Neural progenitor cell (in vitro differentiated cells): ENCODE measurements at regions not wholly inside any gene's neighbourhood (a gene's known extent, or its start where the extent isn't known, plus 50 kb on each side); places are given as distances from the start of the nearest gene placed in this dataset.
A peak's percentile ranks its signal among the peaks of the same experiment; 100 is the strongest.
"Not testable (repeated sequence)": the region's sequence is repeated elsewhere in the genome, so short reads cannot be mapped to it uniquely, and the experiment has no call there.

Experiments used
- DNase-seq: peaks from one replicate; pipeline ENCODE4 v3.0.0-alpha.2; 2016; ENCODE audit warnings: low spot score
- H2AFZ ChIP-seq: fragments of 200-600 bp; sonication (generic); replicated peaks from 2 replicates; pipeline ENCODE4 v1.6.1; 2016; ENCODE audit warnings: antibody characterized with exemption
- H3F3A ChIP-seq: fragments of 200-600 bp; sonication (generic); 2 replicates; pipeline ENCODE4 v1.6.1; 2016; ENCODE audit warnings: antibody characterized with exemption, low read depth
- H3K27ac ChIP-seq: fragments of 200-600 bp; sonication (generic); 2 replicates; pipeline ENCODE4 v1.5.1; 2016; ENCODE audit warnings: mild to moderate bottlenecking
- H3K27me3 ChIP-seq: fragments of 200-600 bp; sonication (generic); 2 replicates; pipeline ENCODE4 v1.6.1; 2016; ENCODE audit warnings: mild to moderate bottlenecking, moderate library complexity
- H3K36me3 ChIP-seq: fragments of 200-600 bp; sonication (generic); 2 replicates; pipeline ENCODE4 v1.5.1; 2016
- H3K4me1 ChIP-seq: fragments of 200-600 bp; sonication (generic); 2 replicates; pipeline ENCODE4 v1.6.1; 2016; ENCODE audit warnings: mixed run types
- H3K4me2 ChIP-seq: fragments of 200-600 bp; sonication (generic); 2 replicates; pipeline ENCODE4 v1.6.1; 2016
- H3K4me3 ChIP-seq: fragments of 200-600 bp; sonication (generic); 2 replicates; pipeline ENCODE4 v1.5.1; 2016
- H3K79me2 ChIP-seq: fragments of 200-600 bp; sonication (generic); 2 replicates; pipeline ENCODE4 v1.6.1; 2016; ENCODE audit warnings: low read depth
- H3K9ac ChIP-seq: fragments of 200-600 bp; sonication (generic); 2 replicates; pipeline ENCODE4 v1.6.1; 2016
- H3K9me3 ChIP-seq: fragments of 200-600 bp; sonication (generic); 2 replicates; pipeline ENCODE4 v1.5.1; 2016; ENCODE audit warnings: low read depth
- H4K20me1 ChIP-seq: fragments of 200-600 bp; sonication (generic); 2 replicates; pipeline ENCODE4 v1.6.1; 2016; ENCODE audit warnings: low read depth
- H3K27ac Mint-ChIP-seq: 3 replicates; pipeline ENCODE4 v1.8.0; 2021; ENCODE audit warnings: mixed read lengths
- H3K27me3 Mint-ChIP-seq: 2 replicates; pipeline ENCODE4 v1.8.0; 2022; ENCODE audit warnings: low read depth, mild to moderate bottlenecking, inconsistent platforms, moderate library complexity, mixed read lengths; ENCODE audit not compliant: insufficient read depth
- H3K36me3 Mint-ChIP-seq: 3 replicates; pipeline ENCODE4 v1.8.0; 2021; ENCODE audit warnings: mixed read lengths
- H3K4me1 Mint-ChIP-seq: 3 replicates; pipeline ENCODE4 v1.8.0; 2021; ENCODE audit warnings: mixed read lengths
- H3K4me3 Mint-ChIP-seq: 3 replicates; pipeline ENCODE4 v1.8.0; 2021; ENCODE audit warnings: mild to moderate bottlenecking, moderate library complexity, mixed read lengths
- H3K9me3 Mint-ChIP-seq: 3 replicates; pipeline ENCODE4 v1.8.0; 2020; ENCODE audit warnings: mixed read lengths
- CTCF ChIP-seq: fragments of 200-600 bp; sonication (generic); IDR thresholded peaks from 2 replicates; pipeline ENCODE4 v1.5.1; 2017; ENCODE audit warnings: antibody characterized with exemption, mild to moderate bottlenecking
- EZH2 ChIP-seq: fragments of 200-600 bp; sonication (generic); IDR thresholded peaks from 2 replicates; pipeline ENCODE4 v1.6.1; 2017; ENCODE audit warnings: antibody characterized with exemption, mild to moderate bottlenecking, moderate library complexity
- EZH2phosphoT487 ChIP-seq: fragments of 200-600 bp; sonication (generic); IDR thresholded peaks from 2 replicates; pipeline ENCODE4 v1.6.1; 2017; ENCODE audit warnings: antibody characterized with exemption

- H3K79me2 ChIP-seq, result no peaks in the 10 kb centered on the region
- H3K27me3 Mint-ChIP-seq, result no peaks in the 10 kb centered on the region
- TF ChIP-seq CTCF (no peak), EZH2phosphoT487 (no peak), EZH2 (no peak)
- H3K9me3 Mint-ChIP-seq, result peaks cover 37% of the 10 kb centered on the region
- no peaks in the 10 kb centered on the region for H4K20me1 ChIP-seq
- H3K27ac Mint-ChIP-seq, result no peak overlapping the region
- no peak overlapping the region for H3K4me3 ChIP-seq
- no peak overlapping the region for H2AFZ ChIP-seq
- H3K4me2 ChIP-seq, result no peak overlapping the region
- H3K4me1 Mint-ChIP-seq, result peaks cover 5% of the 10 kb centered on the region
- peaks cover 4% of the 10 kb centered on the region for H3K4me1 ChIP-seq
- H3K27me3 ChIP-seq, result no peaks in the 10 kb centered on the region
- DNase-seq, result no peak
- H3K9me3 ChIP-seq, result peaks cover 9% of the 10 kb centered on the region
- no peaks in the 10 kb centered on the region for H3K36me3 ChIP-seq
- peaks cover 8% of the 10 kb centered on the region for H3F3A ChIP-seq
- no peak overlapping the region for H3K9ac ChIP-seq
- H3K36me3 Mint-ChIP-seq, result peaks cover 5% of the 10 kb centered on the region
- H3K4me3 Mint-ChIP-seq, result no peak overlapping the region
- H3K27ac ChIP-seq, result no peak overlapping the region
These were observed 118.6 kb upstream of the GRIN2B start for GRCh38 chr12:14099994-14100393.

GRCh38 chr12:14101556-14101955 is 120.2 kb upstream of the GRIN2B start:
- H3K36me3 ChIP-seq, H3K27ac ChIP-seq, H3K27me3 Mint-ChIP-seq, H4K20me1 ChIP-seq, H3K4me2 ChIP-seq, H3K36me3 Mint-ChIP-seq, H3K9ac ChIP-seq, H3F3A ChIP-seq, H3K79me2 ChIP-seq, DNase-seq, H3K4me1 Mint-ChIP-seq, H3K4me1 ChIP-seq, H3K4me3 Mint-ChIP-seq, H2AFZ ChIP-seq, H3K4me3 ChIP-seq, H3K27me3 ChIP-seq, H3K27ac Mint-ChIP-seq: not testable (repeated sequence)
- peaks cover 14% of the 10 kb centered on the region for H3K9me3 ChIP-seq
- peaks cover 37% of the 10 kb centered on the region for H3K9me3 Mint-ChIP-seq

- Histone ChIP-seq H3K4me1 (no peaks in the 10 kb centered on the region), H4K20me1 (no peaks in the 10 kb centered on the region), H2AFZ (peak overlapping the region; percentile 66), H3K9ac (no peak overlapping the region), H3K27ac (no peak overlapping the region), H3K79me2 (no peaks in the 10 kb centered on the region), H3K9me3 (peaks cover under 1% of the 10 kb centered on the region), H3K36me3 (no peaks in the 10 kb centered on the region), H3K4me2 (no peak overlapping the region), H3K27me3 (no peaks in the 10 kb centered on the region), H3K4me3 (no peak overlapping the region), H3F3A (no peaks in the 10 kb centered on the region)
- H3K4me3 Mint-ChIP-seq, result no peak overlapping the region
- H3K36me3 Mint-ChIP-seq, result no peaks in the 10 kb centered on the region
- no peaks in the 10 kb centered on the region for H3K4me1 Mint-ChIP-seq
- DNase-seq, result peak; percentile 51
- TF ChIP-seq EZH2phosphoT487 (no peak), CTCF (peak; percentile 55)
- H3K27ac Mint-ChIP-seq, result no peak overlapping the region
- no peaks in the 10 kb centered on the region for H3K27me3 Mint-ChIP-seq
- no peaks in the 10 kb centered on the region for H3K9me3 Mint-ChIP-seq
These were observed 129.9 kb upstream of the GRIN2B start for GRCh38 chr12:14111230-14111865.

GRCh38 chr12:14113031-14113430 is 131.6 kb upstream of the GRIN2B start:
- no peaks in the 10 kb centered on the region for H3K36me3 ChIP-seq
- H3K27ac Mint-ChIP-seq, result no peak overlapping the region
- no peaks in the 10 kb centered on the region for H3K4me1 ChIP-seq
- no peaks in the 10 kb centered on the region for H3K27me3 Mint-ChIP-seq
- no peak overlapping the region for H3K4me3 ChIP-seq
- no peaks in the 10 kb centered on the region for H3K79me2 ChIP-seq
- TF ChIP-seq EZH2phosphoT487 (no peak), EZH2 (no peak), CTCF (no peak)
- DNase-seq, result no peak
- no peaks in the 10 kb centered on the region for H4K20me1 ChIP-seq
- no peaks in the 10 kb centered on the region for H3F3A ChIP-seq
- H3K9ac ChIP-seq, result no peak overlapping the region
- no peak overlapping the region for H3K27ac ChIP-seq
- peaks cover 5% of the 10 kb centered on the region for H3K9me3 Mint-ChIP-seq
- H3K27me3 ChIP-seq, result no peaks in the 10 kb centered on the region
- no peaks in the 10 kb centered on the region for H3K4me1 Mint-ChIP-seq
- no peak overlapping the region for H3K4me2 ChIP-seq
- H3K9me3 ChIP-seq, result no peaks in the 10 kb centered on the region
- H2AFZ ChIP-seq, result no peak overlapping the region
- no peaks in the 10 kb centered on the region for H3K36me3 Mint-ChIP-seq
- no peak overlapping the region for H3K4me3 Mint-ChIP-seq
